Kidney epithelial cell (primary cell): ENCODE measurements at regions not wholly inside any gene's neighbourhood (a gene's known extent, or its start where the extent isn't known, plus 50 kb on each side); places are given as distances from the start of the nearest gene placed in this dataset.

ENCODE experiments used
- DNase-seq: peaks from one replicate; pipeline ENCODE4 v3.0.0-alpha.2; 2010; ENCODE audit warnings: low read depth
- H3K27me3 ChIP-seq: 2 replicates; pipeline ENCODE4 v1.6.0; 2011; ENCODE audit warnings: low read length; ENCODE audit not compliant: control insufficient read depth, insufficient read depth
- H3K36me3 ChIP-seq: 2 replicates; pipeline ENCODE4 v1.5.1; 2011; ENCODE audit warnings: low read length; ENCODE audit not compliant: control insufficient read depth, insufficient read depth
- H3K4me3 ChIP-seq: 2 replicates; pipeline ENCODE4 v1.5.1; 2011; ENCODE audit warnings: low read depth, mild to moderate bottlenecking, control low read depth, low read length
- TF ChIP-seq, protein P1 (sequence below): IDR thresholded peaks from 2 replicates; pipeline ENCODE4 v1.5.1; 2011; ENCODE audit warnings: mild to moderate bottlenecking, moderate library complexity, low read length, control low read depth, inconsistent platforms; ENCODE audit not compliant: insufficient read depth, poor library complexity, severe bottlenecking

DNA sequence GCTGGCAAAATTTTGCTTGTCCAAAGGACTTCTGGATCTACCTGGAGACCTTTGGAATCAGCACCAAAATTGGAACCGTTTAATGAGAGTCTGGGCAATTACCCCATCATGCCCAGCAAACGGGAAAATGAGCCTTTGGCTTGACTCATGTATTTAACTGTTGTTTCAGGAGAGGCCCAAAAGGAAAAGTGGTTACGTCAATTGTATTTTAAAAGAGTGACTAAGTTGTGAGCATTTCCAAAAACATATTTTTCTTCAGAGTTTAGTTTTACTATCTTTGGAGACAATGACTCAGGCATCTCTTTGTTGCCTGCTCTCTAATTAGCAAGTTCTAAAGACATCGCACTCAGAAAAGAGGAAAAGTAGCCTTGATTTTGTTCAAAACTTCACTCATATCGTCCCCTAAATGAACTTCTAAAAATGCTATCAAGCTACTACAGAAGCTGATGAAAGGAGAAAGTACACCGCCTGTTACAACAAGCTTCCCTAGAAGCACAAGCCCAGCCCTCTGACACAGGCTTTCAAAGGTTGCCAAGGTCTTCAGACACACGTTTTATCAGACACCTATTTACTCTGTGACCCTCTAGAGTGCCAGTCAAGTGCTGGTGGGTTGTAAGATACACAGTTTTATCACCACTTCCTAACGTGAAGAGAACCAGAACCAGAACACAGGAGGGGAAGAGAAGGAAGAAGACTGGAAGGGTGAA is 146.2 kb downstream of the TBX18 start:
- peak; percentile 37 for DNase-seq
- H3K4me3 ChIP-seq: no peak overlapping the region
- TF ChIP-seq, protein P1, sequence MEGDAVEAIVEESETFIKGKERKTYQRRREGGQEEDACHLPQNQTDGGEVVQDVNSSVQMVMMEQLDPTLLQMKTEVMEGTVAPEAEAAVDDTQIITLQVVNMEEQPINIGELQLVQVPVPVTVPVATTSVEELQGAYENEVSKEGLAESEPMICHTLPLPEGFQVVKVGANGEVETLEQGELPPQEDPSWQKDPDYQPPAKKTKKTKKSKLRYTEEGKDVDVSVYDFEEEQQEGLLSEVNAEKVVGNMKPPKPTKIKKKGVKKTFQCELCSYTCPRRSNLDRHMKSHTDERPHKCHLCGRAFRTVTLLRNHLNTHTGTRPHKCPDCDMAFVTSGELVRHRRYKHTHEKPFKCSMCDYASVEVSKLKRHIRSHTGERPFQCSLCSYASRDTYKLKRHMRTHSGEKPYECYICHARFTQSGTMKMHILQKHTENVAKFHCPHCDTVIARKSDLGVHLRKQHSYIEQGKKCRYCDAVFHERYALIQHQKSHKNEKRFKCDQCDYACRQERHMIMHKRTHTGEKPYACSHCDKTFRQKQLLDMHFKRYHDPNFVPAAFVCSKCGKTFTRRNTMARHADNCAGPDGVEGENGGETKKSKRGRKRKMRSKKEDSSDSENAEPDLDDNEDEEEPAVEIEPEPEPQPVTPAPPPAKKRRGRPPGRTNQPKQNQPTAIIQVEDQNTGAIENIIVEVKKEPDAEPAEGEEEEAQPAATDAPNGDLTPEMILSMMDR: no peak
- no peaks in the 10 kb centered on the region for H3K36me3 ChIP-seq
- H3K27me3 ChIP-seq: no peaks in the 10 kb centered on the region

DNA sequence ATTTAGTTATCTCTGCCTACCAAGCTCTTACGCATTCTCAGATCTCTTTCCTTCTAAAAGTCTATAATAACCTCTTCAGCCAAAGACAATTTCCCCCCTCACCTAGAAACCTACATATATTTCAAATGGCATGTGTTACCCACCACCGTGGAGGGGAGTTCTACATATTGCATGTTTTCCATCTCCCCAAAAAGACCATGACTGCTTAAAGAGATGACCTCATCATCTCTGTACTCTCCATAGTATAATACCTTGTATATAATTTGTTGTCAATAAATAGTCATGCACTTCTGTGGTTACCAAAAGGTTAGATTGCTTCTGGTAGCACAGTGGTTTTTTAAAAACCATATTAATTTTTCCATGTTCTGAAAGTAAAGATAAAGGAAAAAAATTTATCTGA is 148.4 kb downstream of the TBX18 start:
- Histone ChIP-seq H3K27me3 (no peaks in the 10 kb centered on the region), H3K4me3 (no peak overlapping the region), H3K36me3 (no peaks in the 10 kb centered on the region)
- TF ChIP-seq, protein P1: no peak
- DNase-seq: no peak

DNA sequence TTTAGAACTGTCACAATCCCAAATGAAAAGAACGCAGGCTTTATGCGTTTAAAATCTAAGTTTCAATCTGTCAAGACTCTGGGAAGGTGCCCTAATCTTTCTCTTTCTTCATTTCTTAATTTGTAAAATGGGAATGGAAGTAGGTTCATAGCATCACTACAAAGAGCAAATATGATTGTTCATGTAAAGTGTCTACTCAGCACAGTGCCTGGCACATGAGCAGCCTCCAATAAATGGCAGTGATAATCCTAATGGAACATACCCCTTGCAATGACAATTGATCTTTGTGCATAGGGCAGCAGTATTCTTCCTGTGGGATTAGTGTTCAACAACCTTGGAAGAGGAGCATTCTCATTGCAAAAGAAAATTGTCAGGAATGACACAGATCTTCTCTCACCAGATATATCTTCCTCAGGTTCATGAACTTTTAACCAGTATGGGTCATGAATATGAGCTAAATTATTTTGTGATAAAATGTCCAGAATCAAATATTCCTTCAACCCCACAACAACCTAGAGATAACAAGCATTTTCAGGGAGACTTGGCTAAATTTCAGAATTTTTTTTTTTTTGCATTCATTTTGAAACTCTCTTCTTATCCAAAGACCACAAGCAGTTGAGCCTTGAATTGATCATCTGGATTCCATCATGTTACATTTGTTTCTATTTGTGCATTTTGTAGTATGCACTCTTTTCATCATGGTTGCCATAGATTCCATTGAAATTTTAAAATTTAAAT is 149.1 kb downstream of the TBX18 start:
- Histone ChIP-seq H3K36me3 (no peaks in the 10 kb centered on the region), H3K27me3 (no peaks in the 10 kb centered on the region), H3K4me3 (no peak overlapping the region)
- no peak for DNase-seq
- TF ChIP-seq, protein P1: no peak

DNA sequence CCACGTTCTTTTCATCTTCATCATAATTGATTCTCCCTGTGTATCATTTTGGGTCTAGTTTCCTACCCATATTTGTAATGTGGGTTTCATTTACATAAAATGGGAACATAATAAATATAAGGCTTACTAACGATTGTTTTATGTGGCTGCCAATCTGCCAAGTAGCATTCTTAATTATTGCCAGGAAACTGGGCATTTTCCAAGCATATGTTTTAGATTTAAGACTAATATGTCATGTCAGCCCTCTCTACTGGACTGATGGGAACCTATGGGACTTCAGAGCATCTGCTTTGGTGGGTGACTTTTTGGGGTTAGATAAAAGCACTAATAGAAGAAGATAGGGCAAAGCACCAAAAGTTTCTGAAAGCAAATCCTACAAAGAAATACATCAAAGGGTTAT is 157.5 kb downstream of the TBX18 start:
- no peak overlapping the region for H3K4me3 ChIP-seq
- no peaks in the 10 kb centered on the region for H3K27me3 ChIP-seq
- H3K36me3 ChIP-seq: no peaks in the 10 kb centered on the region
- no peak for DNase-seq
- TF ChIP-seq, protein P1: no peak

DNA sequence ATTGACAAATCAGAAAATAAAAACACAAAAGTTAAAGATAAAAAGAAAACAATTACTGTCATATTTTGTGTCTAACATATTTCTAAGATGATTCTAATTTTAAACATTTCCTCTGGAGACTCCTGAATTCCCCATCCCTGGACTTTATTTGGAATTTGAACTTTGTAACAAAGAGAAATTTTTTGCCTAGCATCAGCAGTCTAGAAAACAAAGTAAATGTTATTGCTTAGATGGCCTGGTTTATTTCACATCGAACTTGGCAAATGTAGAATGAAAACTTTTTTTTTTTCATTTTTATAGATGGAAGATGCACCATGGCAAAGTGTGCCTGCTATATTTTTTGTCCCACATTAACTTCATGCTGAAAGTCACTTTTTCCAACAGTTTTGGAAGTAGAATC is 159.1 kb downstream of the TBX18 start:
- Histone ChIP-seq H3K4me3 (no peak overlapping the region), H3K36me3 (no peaks in the 10 kb centered on the region), H3K27me3 (no peaks in the 10 kb centered on the region)
- no peak for DNase-seq
- TF ChIP-seq, protein P1: no peak
